ENCODE measurements at regions not wholly inside any gene's neighbourhood (a gene's known extent, or its start where the extent isn't known, plus 50 kb on each side); places are given as distances from the start of the nearest gene placed in this dataset.

GRCh38 chr3:173267716-173268115 is 126.7 kb upstream of the SPATA16 start:
- Histone ChIP-seq H3K4me1 (ENCODE audit: control insufficient read depth, extremely low read depth, insufficient read depth, low read length) (no peaks in the 10 kb centered on the region), H3K27ac (ENCODE audit: control insufficient read depth, insufficient read depth, low read length) (no peak overlapping the region), H3K79me2 (ENCODE audit: control insufficient read depth, insufficient read depth, low read length) (no peaks in the 10 kb centered on the region), H3K36me3 (ENCODE audit: control insufficient read depth in 2 of 2, extremely low read depth in 1 of 2, insufficient read depth in 2 of 2, low read length in 2 of 2) (no peaks in the 10 kb centered on the region), H3K4me2 (ENCODE audit: control insufficient read depth, extremely low read depth, insufficient read depth, low read depth, low read length) (no peak overlapping the region), H2AFZ (ENCODE audit: control insufficient read depth, low read length) (no peak overlapping the region), H3K4me3 (ENCODE audit: control insufficient read depth in 2 of 3, extremely low read depth in 1 of 3, insufficient read depth in 2 of 3, low read depth in 1 of 3, low read length in 3 of 3) (no peak overlapping the region), H3K9me3 (ENCODE audit: control insufficient read depth, low read depth, low read length) (no peaks in the 10 kb centered on the region), H4K20me1 (ENCODE audit: control insufficient read depth, extremely low read depth, insufficient read depth, low read length) (no peaks in the 10 kb centered on the region), H3K27me3 (ENCODE audit: control insufficient read depth, extremely low read depth, insufficient read depth, low read length) (no peaks in the 10 kb centered on the region), H3K9me1 (ENCODE audit: control insufficient read depth, extremely low read depth, insufficient read depth, low read length) (no peaks in the 10 kb centered on the region), H3K9ac (ENCODE audit: control insufficient read depth, extremely low read depth, insufficient read depth, low read length) (no peak overlapping the region)
- TF ChIP-seq CTCF (optimal IDR thresholded peaks at IDR 0.05 in 1 of 3, IDR thresholded peaks at IDR 0.05 in 1 of 3, conservative IDR thresholded peaks at IDR 0.05 in 1 of 3; ENCODE audit: extremely low read depth in 1 of 3, insufficient read depth in 2 of 3, low read length in 3 of 3): no peak
- no peak for TF ChIP-seq EZH2 (IDR thresholded peaks at IDR 0.05; ENCODE audit: low read length)
- no peak for FAIRE-seq
- DNase-seq (ENCODE audit: low read depth, low spot score): no peak
- dilution Hi-C loops (cut with MboI; ENCODE audit: extremely low pct_ligation_motif_present, low sequenced_read_pairs): no loop called here

GRCh38 chr3:173266441-173266840 is 125.4 kb upstream of the SPATA16 start:
- FAIRE-seq: no peak
- no peaks in the 10 kb centered on the region for H3K27me3 ChIP-seq (ENCODE audit: control insufficient read depth, extremely low read depth, insufficient read depth, low read length)
- no peaks in the 10 kb centered on the region for H3K4me1 ChIP-seq (ENCODE audit: control insufficient read depth, extremely low read depth, insufficient read depth, low read length)
- no peaks in the 10 kb centered on the region for H3K79me2 ChIP-seq (ENCODE audit: control insufficient read depth, insufficient read depth, low read length)
- no peak overlapping the region for H3K27ac ChIP-seq (ENCODE audit: control insufficient read depth, insufficient read depth, low read length)
- H3K4me2 ChIP-seq (ENCODE audit: control insufficient read depth, extremely low read depth, insufficient read depth, low read depth, low read length): no peak overlapping the region
- no peaks in the 10 kb centered on the region for H3K9me3 ChIP-seq (ENCODE audit: control insufficient read depth, low read depth, low read length)
- H2AFZ ChIP-seq (ENCODE audit: control insufficient read depth, low read length): no peak overlapping the region
- H3K4me3 ChIP-seq (ENCODE audit: control insufficient read depth in 2 of 3, extremely low read depth in 1 of 3, insufficient read depth in 2 of 3, low read depth in 1 of 3, low read length in 3 of 3): no peak overlapping the region
- no peak for DNase-seq (ENCODE audit: low read depth, low spot score)
- TF ChIP-seq CTCF (optimal IDR thresholded peaks at IDR 0.05 in 1 of 3, IDR thresholded peaks at IDR 0.05 in 1 of 3, conservative IDR thresholded peaks at IDR 0.05 in 1 of 3; ENCODE audit: extremely low read depth in 1 of 3, insufficient read depth in 2 of 3, low read length in 3 of 3): no peak
- no peak for TF ChIP-seq EZH2 (IDR thresholded peaks at IDR 0.05; ENCODE audit: low read length)
- H3K9ac ChIP-seq (ENCODE audit: control insufficient read depth, extremely low read depth, insufficient read depth, low read length): no peak overlapping the region
- no peaks in the 10 kb centered on the region for H3K9me1 ChIP-seq (ENCODE audit: control insufficient read depth, extremely low read depth, insufficient read depth, low read length)
- H3K36me3 ChIP-seq (ENCODE audit: control insufficient read depth in 2 of 2, extremely low read depth in 1 of 2, insufficient read depth in 2 of 2, low read length in 2 of 2): no peaks in the 10 kb centered on the region
- H4K20me1 ChIP-seq (ENCODE audit: control insufficient read depth, extremely low read depth, insufficient read depth, low read length): no peaks in the 10 kb centered on the region
- dilution Hi-C loops (cut with MboI; ENCODE audit: extremely low pct_ligation_motif_present, low sequenced_read_pairs): no loop called here
